HCT116 (cell line): ENCODE measurements at regions not wholly inside any gene's neighbourhood (a gene's known extent, or its start where the extent isn't known, plus 50 kb on each side); places are given as distances from the start of the nearest gene placed in this dataset.

Source experiments
- ATAC-seq: fragments of 200-7000 bp; cut with Tn5 transposase; 2 replicates; pipeline ENCODE4 v1.9.1; 2020; ENCODE audit warnings: mild to moderate bottlenecking, moderate library complexity
- BruUV-seq: library from RNA; stranded (reverse); fragments of 400-500 nt; replicated peaks from 2 replicates; lab custom pipeline; 2021; lab: Mats Ljungman, UMichigan
- CTCF ChIA-PET: fragments of 300-600 bp; sonication (Branson Sonifier 250); formaldehyde crosslinking; loops from one replicate; lab custom pipeline; 2021; ENCODE audit warnings: antibody characterized with exemption; lab: Charles Lee
- POLR2A ChIA-PET: fragments of 300-600, 350-600 bp; sonication (Branson Sonifier 250); formaldehyde crosslinking; loops from one replicate; lab custom pipeline; 2021; ENCODE audit warnings: antibody characterized with exemption; lab: Charles Lee
- RAD21 ChIA-PET, 2 experiments: fragments of 300-600 bp; sonication (Branson Sonifier 250); formaldehyde crosslinking; loops; one replicate each; lab custom pipeline; 2023; ENCODE audit warnings: low total read pairs in 2 of 2; ENCODE audit not compliant: uncharacterized antibody in 2 of 2, unreplicated experiment in 2 of 2, low non-redundant PET in 1 of 2; lab: Charles Lee
- DNase-seq: peaks from one replicate; pipeline ENCODE4 v3.0.0-alpha.2; 2010; ENCODE audit warnings: low read depth, low spot score
- H2AFZ ChIP-seq: fragments of 200-600 bp; shearing (Covaris generic), sonication (generic); 2 replicates; pipeline ENCODE4 v1.6.1; 2017; ENCODE audit warnings: low read depth, mixed run types, mixed read lengths, antibody characterized with exemption, low read length; ENCODE audit not compliant: poor library complexity, severe bottlenecking
- H3K27ac ChIP-seq: 2 replicates; pipeline ENCODE4 v1.5.1; 2012; ENCODE audit warnings: low read depth, low read length
- H3K27me3 ChIP-seq: fragments of 200-600 bp; sonication (generic); 2 replicates; pipeline ENCODE4 v1.6.1; 2016; ENCODE audit warnings: mixed run types, low read length, mixed read lengths; ENCODE audit not compliant: insufficient read depth
- H3K36me3 ChIP-seq, 2 experiments: fragments of 200-500 bp in 1 of 2; fragments of 200-600 bp in 1 of 2; sonication (Bioruptor generic) in 1 of 2; sonication (generic) in 1 of 2; 2 replicates each; pipeline versions ENCODE4 v1.5.1 to v1.6.1; 2014 to 2016; ENCODE audit warnings: low read length in 2 of 2, inconsistent platforms in 1 of 2, mixed read lengths in 1 of 2, mixed run types in 1 of 2; ENCODE audit not compliant: insufficient read depth in 2 of 2, control insufficient read depth in 1 of 2
- H3K4me1 ChIP-seq, 2 experiments: fragments of 200-600 bp in 1 of 2; sonication (generic) in 1 of 2; 2 replicates each; pipeline versions ENCODE4 v1.5.1 to v1.6.1; 2012 to 2017; ENCODE audit warnings: low read length in 2 of 2, inconsistent platforms in 1 of 2, mild to moderate bottlenecking in 1 of 2, mixed read lengths in 1 of 2, mixed run types in 1 of 2, moderate library complexity in 1 of 2; ENCODE audit not compliant: insufficient read depth in 2 of 2, control insufficient read depth in 1 of 2
- H3K4me2 ChIP-seq: fragments of 200-600 bp; sonication (generic); 2 replicates; pipeline ENCODE4 v1.6.1; 2017; ENCODE audit warnings: mixed run types, low read length, mixed read lengths
- H3K4me3 ChIP-seq, 2 experiments: fragments of 200-600 bp in 1 of 2; sonication (generic) in 1 of 2; replicated peaks in 1 of 2; 2 replicates each; pipeline ENCODE4 v1.5.1; 2011 to 2016; ENCODE audit warnings: low read length in 2 of 2, control low read depth in 1 of 2, low read depth in 1 of 2, mild to moderate bottlenecking in 1 of 2, mixed read lengths in 1 of 2, mixed run types in 1 of 2
- H3K79me2 ChIP-seq: fragments of 200-600 bp; sonication (generic); 2 replicates; pipeline ENCODE4 v1.6.1; 2017; ENCODE audit warnings: mild to moderate bottlenecking, mixed run types, low read length, moderate library complexity, mixed read lengths; ENCODE audit not compliant: insufficient read depth
- H3K9ac ChIP-seq: fragments of 200-600 bp; sonication (generic); 2 replicates; pipeline ENCODE4 v1.6.1; 2016; ENCODE audit warnings: low read length, mixed read lengths
- H3K9me2 ChIP-seq: fragments of 200-600 bp; sonication (generic), shearing (Covaris generic); 2 replicates; pipeline ENCODE4 v1.6.1; 2017; ENCODE audit warnings: mixed run types, mild to moderate bottlenecking, moderate library complexity; ENCODE audit not compliant: insufficient read depth
- H3K9me3 ChIP-seq, 2 experiments: fragments of 200-500 bp in 1 of 2; fragments of 200-600 bp in 1 of 2; sonication (Bioruptor generic) in 1 of 2; sonication (generic) in 1 of 2; 2 replicates each; pipeline ENCODE4 v1.6.1; 2014 to 2017; ENCODE audit warnings: low read length in 2 of 2, mixed read lengths in 2 of 2, inconsistent platforms in 1 of 2, low read depth in 1 of 2, mild to moderate bottlenecking in 1 of 2, mixed run types in 1 of 2, moderate library complexity in 1 of 2; ENCODE audit not compliant: control insufficient read depth in 1 of 2, insufficient read depth in 1 of 2
- H4K20me1 ChIP-seq: fragments of 200-600 bp; sonication (generic), shearing (Covaris generic); 2 replicates; pipeline ENCODE4 v1.6.1; 2017; ENCODE audit warnings: mixed run types, mild to moderate bottlenecking, moderate library complexity; ENCODE audit not compliant: insufficient read depth
- ATF3 ChIP-seq: IDR thresholded peaks from 2 replicates; pipeline ENCODE4 v1.6.1; 2012
- CEBPB ChIP-seq: IDR thresholded peaks from 2 replicates; pipeline ENCODE4 v1.6.1; 2012; ENCODE audit warnings: low read depth
- EGR1 ChIP-seq: IDR thresholded peaks from 2 replicates; pipeline ENCODE4 v1.6.1; 2012; ENCODE audit warnings: low read depth
- ELF1 ChIP-seq: IDR thresholded peaks from 2 replicates; pipeline ENCODE4 v1.6.1; 2012; ENCODE audit warnings: low read depth, borderline replicate concordance
- JUND ChIP-seq: IDR thresholded peaks from 2 replicates; pipeline ENCODE4 v1.6.1; 2012
- SRF ChIP-seq: IDR thresholded peaks from 2 replicates; pipeline ENCODE4 v1.6.1; 2012; ENCODE audit warnings: low read depth
- TCF7L2 ChIP-seq: IDR thresholded peaks from 2 replicates; pipeline ENCODE4 v1.7.0; 2011; ENCODE audit warnings: borderline replicate concordance, inconsistent platforms; ENCODE audit not compliant: insufficient read depth, insufficient read length; ENCODE audit errors: extremely low read depth
- ZBTB33 ChIP-seq: IDR thresholded peaks from 2 replicates; pipeline ENCODE4 v1.6.1; 2011; ENCODE audit warnings: mild to moderate bottlenecking, low read length, moderate library complexity; ENCODE audit not compliant: insufficient replicate concordance; ENCODE audit errors: extremely low read depth
- ZFX ChIP-seq: fragments of 450-650 bp; IDR thresholded peaks from 2 replicates; pipeline ENCODE4 v1.6.1; 2017
- ZNF274 ChIP-seq: fragments of 200-500 bp; sonication (Bioruptor generic); IDR thresholded peaks from 2 replicates; pipeline ENCODE4 v1.6.1; 2014; ENCODE audit warnings: mild to moderate bottlenecking, low read depth, low read length, inconsistent platforms
- intact Hi-C: fragments of 100-400 bp; cut with micrococcal nuclease; formaldehyde crosslinking; loops from 2 replicates; pipeline ENCODE4 v1.10.0; 2022
- TF ChIP-seq, protein P1 (sequence below): IDR thresholded peaks from 2 replicates; pipeline ENCODE4 v1.6.1; 2012

DNA sequence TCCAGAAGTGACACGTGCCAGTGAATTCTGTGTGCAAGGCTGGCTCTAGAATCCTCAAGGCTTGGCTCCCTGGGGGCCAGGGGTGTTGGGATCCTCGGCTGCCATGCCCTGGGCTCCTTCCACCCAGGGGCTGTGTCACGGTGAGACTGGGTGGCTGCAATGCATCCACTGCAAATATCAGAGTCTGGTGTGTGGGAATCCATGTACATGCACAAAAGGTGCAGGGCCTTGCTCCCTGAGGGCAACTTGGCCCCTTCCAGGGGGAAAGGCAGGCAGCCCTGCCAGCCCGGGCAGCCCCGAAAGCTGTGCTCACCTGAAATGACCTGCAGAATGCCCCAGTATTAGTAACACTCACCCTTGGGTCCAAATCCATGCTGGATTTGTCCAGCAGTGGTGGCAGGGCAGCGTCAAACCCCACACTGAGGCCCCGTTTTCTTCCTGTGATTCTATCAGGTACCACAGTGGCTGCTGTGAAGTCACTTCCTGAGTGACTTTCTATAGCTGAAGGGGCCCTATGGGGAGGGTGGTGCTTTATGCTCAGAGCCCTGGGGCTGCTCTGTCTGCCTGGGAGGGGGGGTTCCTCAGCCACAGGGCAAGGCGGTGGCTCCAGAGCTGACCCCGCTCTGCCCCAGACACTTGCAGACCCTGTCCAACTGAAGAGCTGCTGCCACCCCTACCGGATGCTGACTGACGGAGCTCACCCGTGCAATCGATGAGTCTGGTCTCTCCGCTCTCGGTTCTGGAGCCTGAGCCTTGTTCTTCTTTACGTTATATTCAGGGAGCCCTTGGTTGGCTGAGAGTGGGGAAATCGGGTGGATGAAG is 317.7 kb downstream of the GLRX3 start (continued):
- TF ChIP-seq EGR1 (no peak), ZFX (no peak), SRF (no peak), CEBPB (no peak)

DNA sequence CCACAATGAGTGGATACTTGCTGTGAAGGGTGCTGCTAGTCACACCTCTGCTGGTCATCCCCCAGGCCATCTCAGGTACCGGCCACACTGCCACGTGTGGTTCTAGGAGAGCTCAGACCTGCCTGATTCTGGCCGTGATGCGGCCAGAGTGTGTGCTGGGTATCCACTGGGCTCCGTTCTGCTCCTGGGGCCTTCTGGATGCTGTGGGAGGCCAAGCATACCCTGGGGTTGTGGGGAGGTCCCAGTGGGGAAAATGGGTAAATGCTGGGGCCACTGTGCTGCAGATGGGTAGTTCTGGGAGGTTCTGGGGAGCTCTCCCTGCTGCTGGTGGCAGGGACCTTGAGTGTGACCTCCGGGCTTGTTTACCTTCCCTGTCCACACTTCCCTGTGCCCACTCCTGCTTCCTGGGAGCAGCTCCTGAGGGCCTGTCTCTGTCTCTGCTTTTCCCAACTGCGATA is 318.4 kb downstream of the GLRX3 start:
- ChIA-PET POLR2A (no interaction called here), RAD21 (no interaction called here)
- intact Hi-C loops, result no loop called here
- H3K4me3 ChIP-seq, result no peak overlapping the region
- no peaks in the 10 kb centered on the region for H4K20me1 ChIP-seq
- H3K4me1 ChIP-seq, result no peaks in the 10 kb centered on the region
- no peaks in the 10 kb centered on the region for H3K27me3 ChIP-seq
- no peaks in the 10 kb centered on the region for H3K9me2 ChIP-seq
- no TSS peak for BruUV-seq
- ATAC-seq, result no peak
- TF ChIP-seq, protein P1, sequence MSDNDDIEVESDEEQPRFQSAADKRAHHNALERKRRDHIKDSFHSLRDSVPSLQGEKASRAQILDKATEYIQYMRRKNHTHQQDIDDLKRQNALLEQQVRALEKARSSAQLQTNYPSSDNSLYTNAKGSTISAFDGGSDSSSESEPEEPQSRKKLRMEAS, result no peak
- TF ChIP-seq EGR1 (no peak), TCF7L2 (no peak)
- TF ChIP-seq, all 23 proteins: peak for 0
- no peak for DNase-seq
- H3K9ac ChIP-seq, result no peak overlapping the region
- CTCF ChIA-PET, result no interaction called here
- H3K27ac ChIP-seq, result no peak overlapping the region
- no peaks in the 10 kb centered on the region for H3K9me3 ChIP-seq
- no peak overlapping the region for H2AFZ ChIP-seq
- H3K79me2 ChIP-seq, result no peaks in the 10 kb centered on the region
- no peaks in the 10 kb centered on the region for H3K36me3 ChIP-seq
- H3K4me2 ChIP-seq, result no peak overlapping the region

GRCh38 chr10:130455111-130455695 is 319.0 kb downstream of the GLRX3 start:
- Histone ChIP-seq H3K36me3 (no peaks in the 10 kb centered on the region), H3K79me2 (no peaks in the 10 kb centered on the region), H4K20me1 (no peaks in the 10 kb centered on the region), H3K27ac (no peak overlapping the region), H3K9me3 (no peaks in the 10 kb centered on the region), H3K9ac (no peak overlapping the region), H3K4me1 (no peaks in the 10 kb centered on the region), H3K27me3 (no peaks in the 10 kb centered on the region), H3K4me3 (no peak overlapping the region), H3K4me2 (no peak overlapping the region), H2AFZ (no peak overlapping the region), H3K9me2 (no peaks in the 10 kb centered on the region)
- POLR2A ChIA-PET, result no interaction called here
- TF ChIP-seq SRF, result no peak
- TF ChIP-seq JUND, result no peak
- no peak for TF ChIP-seq CEBPB
- TF ChIP-seq ZBTB33, result no peak
- no peak for TF ChIP-seq ATF3
- no peak for TF ChIP-seq ELF1
- no peak for TF ChIP-seq ZNF274
- RAD21 ChIA-PET, result no interaction called here
- ATAC-seq, result no peak
- no peak for DNase-seq
- no TSS peak for BruUV-seq
- intact Hi-C loops, result no loop called here
- CTCF ChIA-PET, result no interaction called here
